Activated CD8-positive, alpha-beta T cell treated with anti-CD3 and anti-CD28 coated beads, Interleukin-2, amount 10 ng/mL, durations not matched to agents 7 days and 5 days (primary cell): ENCODE measurements at regions not wholly inside any gene's neighbourhood (a gene's known extent, or its start where the extent isn't known, plus 50 kb on each side); places are given as distances from the start of the nearest gene placed in this dataset.

Experiments used
- ATAC-seq: fragments of 150-1000 bp; cut with Tn5 transposase; one replicate; pipeline ENCODE4 v1.10.0; 2021; ENCODE audit warnings: moderate library complexity
- CTCF ChIA-PET: fragments of 350-600 bp; sonication (Branson Sonifier 250); formaldehyde crosslinking; loops from one replicate; lab custom pipeline; 2021; ENCODE audit warnings: antibody characterized with exemption; lab: Charles Lee
- POLR2A ChIA-PET: fragments of 350-600 bp; sonication (Branson Sonifier 250); formaldehyde crosslinking; loops from one replicate; lab custom pipeline; 2021; ENCODE audit warnings: antibody characterized with exemption; lab: Charles Lee
- DNase-seq: peaks from one replicate; pipeline ENCODE4 v3.0.0-alpha.2; 2020
- H3K27ac Mint-ChIP-seq: one replicate; pipeline ENCODE4 v1.8.0; 2021; ENCODE audit warnings: mild to moderate bottlenecking, mixed read lengths
- H3K27me3 Mint-ChIP-seq: one replicate; pipeline ENCODE4 v1.8.0; 2021; ENCODE audit warnings: low read depth, mixed read lengths
- H3K36me3 Mint-ChIP-seq: one replicate; pipeline ENCODE4 v1.8.0; 2021; ENCODE audit warnings: low read depth, mixed read lengths
- H3K4me1 Mint-ChIP-seq: one replicate; pipeline ENCODE4 v1.8.0; 2021; ENCODE audit warnings: low read depth, mixed read lengths
- H3K4me3 Mint-ChIP-seq: one replicate; pipeline ENCODE4 v1.8.0; 2021; ENCODE audit warnings: mild to moderate bottlenecking, mixed read lengths
- H3K9me3 Mint-ChIP-seq: one replicate; pipeline ENCODE4 v1.8.0; 2022; ENCODE audit warnings: mixed read lengths; ENCODE audit not compliant: insufficient read depth

DNA sequence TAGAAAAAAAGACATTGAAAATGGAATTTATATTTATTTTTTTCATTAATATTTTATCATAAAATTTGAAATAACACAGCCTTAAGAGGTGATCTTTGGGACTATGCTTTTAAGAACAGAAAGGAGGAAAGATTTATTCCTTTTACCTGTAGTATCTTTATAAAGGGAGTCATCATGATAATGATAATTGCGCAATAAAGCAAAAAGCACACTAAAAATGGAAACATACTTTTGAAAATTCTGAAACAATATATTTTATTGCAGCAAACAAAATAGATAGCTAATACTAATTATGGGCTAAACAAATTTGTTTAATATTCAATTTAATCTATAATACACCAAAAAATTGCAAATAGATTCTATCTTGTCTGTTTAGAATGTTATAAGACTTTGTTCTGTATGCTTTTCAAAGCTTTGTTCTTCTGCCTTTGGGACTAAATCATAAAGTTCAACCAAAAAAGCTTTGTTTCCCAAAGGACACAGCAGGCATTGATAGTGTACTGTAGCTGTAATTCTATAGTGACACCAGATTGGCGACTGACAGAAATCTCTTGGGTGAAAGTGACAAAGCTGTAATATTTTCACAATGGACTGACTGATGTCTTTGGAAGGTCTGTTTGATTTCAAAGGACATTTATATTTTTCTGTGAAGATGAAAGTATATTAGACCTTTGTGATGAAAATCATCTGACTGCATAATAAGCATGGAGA lies 2156.6 kb upstream of the TENM3 start:
- ATAC-seq, result no peak
- no peak for DNase-seq
- POLR2A ChIA-PET, result no interaction called here
- H3K4me1 Mint-ChIP-seq, result no peaks in the 10 kb centered on the region
- no peak overlapping the region for H3K4me3 Mint-ChIP-seq
- H3K27me3 Mint-ChIP-seq, result no peaks in the 10 kb centered on the region
- no peaks in the 10 kb centered on the region for H3K36me3 Mint-ChIP-seq
- CTCF ChIA-PET, result no interaction called here
- no peaks in the 10 kb centered on the region for H3K9me3 Mint-ChIP-seq
- no peak overlapping the region for H3K27ac Mint-ChIP-seq

- Mint-ChIP-seq H3K4me3 (no peak overlapping the region), H3K27me3 (no peaks in the 10 kb centered on the region), H3K9me3 (no peaks in the 10 kb centered on the region), H3K27ac (no peak overlapping the region), H3K4me1 (no peaks in the 10 kb centered on the region), H3K36me3 (no peaks in the 10 kb centered on the region)
- DNase-seq (no peak), ATAC-seq (no peak)
- ChIA-PET POLR2A (no interaction called here), CTCF (no interaction called here)
These were observed 2144.6 kb upstream of the TENM3 start for GRCh38 chr4:180098586-180098985.

- no peak overlapping the region for H3K27ac Mint-ChIP-seq
- ATAC-seq, result no peak
- POLR2A ChIA-PET, result no interaction called here
- H3K9me3 Mint-ChIP-seq, result no peaks in the 10 kb centered on the region
- H3K36me3 Mint-ChIP-seq, result no peaks in the 10 kb centered on the region
- DNase-seq, result no peak
- no peak overlapping the region for H3K4me3 Mint-ChIP-seq
- CTCF ChIA-PET, result no interaction called here
- H3K4me1 Mint-ChIP-seq, result no peaks in the 10 kb centered on the region
- H3K27me3 Mint-ChIP-seq, result no peaks in the 10 kb centered on the region
These were observed 2143.2 kb upstream of the TENM3 start for GRCh38 chr4:180099957-180100356.

DNA sequence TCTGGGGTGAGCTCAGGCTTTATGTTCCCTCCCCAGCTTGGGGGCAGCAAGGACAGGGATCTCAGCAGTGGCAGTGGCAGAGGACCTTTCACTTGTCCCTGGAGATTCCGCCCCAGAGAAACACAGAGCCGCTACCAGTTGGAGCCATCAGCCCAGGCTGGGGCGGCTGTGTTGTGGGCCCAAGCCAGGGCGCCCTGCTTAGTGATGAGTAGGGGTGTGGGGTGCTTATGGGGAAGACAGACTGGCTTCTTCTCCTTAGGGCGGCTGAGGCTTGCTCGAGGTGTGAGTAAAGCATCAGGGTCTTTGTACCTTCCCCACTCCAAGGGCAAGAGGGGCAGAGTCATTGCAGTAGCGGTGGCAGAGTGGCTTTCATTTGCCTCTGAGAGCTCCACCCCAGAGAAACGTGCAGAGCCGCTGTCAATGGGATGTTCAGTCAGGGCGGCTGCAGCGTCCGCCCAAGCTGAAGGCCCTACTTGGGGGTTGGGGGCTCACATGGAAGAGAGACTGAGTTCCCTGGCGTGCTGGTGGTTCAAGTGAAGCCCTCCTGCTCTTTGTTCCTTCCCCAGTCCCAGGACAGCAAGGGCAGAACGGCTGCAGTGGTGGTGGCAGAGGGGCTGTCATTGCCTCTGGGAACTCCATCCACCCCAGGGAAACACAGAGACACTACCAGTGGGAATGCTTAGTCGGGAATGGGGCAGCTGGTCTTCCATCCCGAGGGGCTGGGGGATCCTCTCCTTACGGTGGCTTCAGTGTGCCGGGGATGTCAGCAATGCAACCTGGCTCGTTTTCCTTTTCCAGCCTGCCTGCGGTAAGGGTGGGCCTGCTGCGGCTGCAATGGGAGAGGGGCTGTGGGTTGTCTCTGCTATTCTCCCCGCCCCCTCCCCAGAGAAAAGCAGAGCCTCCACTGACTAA lies 2142.5 kb upstream of the TENM3 start:
- DNase-seq (no peak), ATAC-seq (no peak)
- Mint-ChIP-seq H3K4me3 (no peak overlapping the region), H3K36me3 (no peaks in the 10 kb centered on the region), H3K27me3 (no peaks in the 10 kb centered on the region), H3K9me3 (peaks cover 3% of the 10 kb centered on the region), H3K4me1 (no peaks in the 10 kb centered on the region), H3K27ac (no peak overlapping the region)
- ChIA-PET CTCF (no interaction called here), POLR2A (no interaction called here)

- H3K4me1 Mint-ChIP-seq, result no peaks in the 10 kb centered on the region
- no peaks in the 10 kb centered on the region for H3K27me3 Mint-ChIP-seq
- H3K9me3 Mint-ChIP-seq, result peaks cover 4% of the 10 kb centered on the region
- no peak for ATAC-seq
- no peak overlapping the region for H3K27ac Mint-ChIP-seq
- POLR2A ChIA-PET, result no interaction called here
- CTCF ChIA-PET, result no interaction called here
- no peaks in the 10 kb centered on the region for H3K36me3 Mint-ChIP-seq
- no peak for DNase-seq
- no peak overlapping the region for H3K4me3 Mint-ChIP-seq
These were observed 2141.7 kb upstream of the TENM3 start for GRCh38 chr4:180101348-180102083.

- no peak overlapping the region for H3K27ac Mint-ChIP-seq
- ChIA-PET CTCF (no interaction called here), POLR2A (no interaction called here)
- no peak for ATAC-seq
- H3K4me1 Mint-ChIP-seq, result no peaks in the 10 kb centered on the region
- no peaks in the 10 kb centered on the region for H3K36me3 Mint-ChIP-seq
- DNase-seq, result no peak
- H3K27me3 Mint-ChIP-seq, result no peaks in the 10 kb centered on the region
- no peak overlapping the region for H3K4me3 Mint-ChIP-seq
- H3K9me3 Mint-ChIP-seq, result peaks cover 4% of the 10 kb centered on the region
These were observed 2139.4 kb upstream of the TENM3 start for GRCh38 chr4:180103794-180104193.

DNA sequence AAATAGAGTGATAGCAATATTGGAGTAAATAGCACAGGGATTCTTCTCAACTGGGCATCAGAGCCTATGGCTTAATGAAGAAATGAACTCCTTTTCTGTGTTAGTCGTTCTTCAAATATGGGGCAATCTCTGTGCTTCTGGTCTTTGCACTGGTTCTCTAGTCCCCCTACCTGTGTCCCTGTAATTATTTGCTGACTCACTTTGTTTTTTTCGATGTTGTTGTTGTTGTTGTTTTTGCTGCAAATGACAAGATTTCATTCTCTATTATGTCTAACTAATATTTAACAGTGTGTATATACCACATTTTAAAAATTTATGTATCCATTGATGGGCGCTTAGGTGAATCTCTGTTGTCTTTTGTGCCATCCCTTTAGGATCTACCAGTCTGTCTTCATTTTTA lies 2137.8 kb upstream of the TENM3 start:
- H3K9me3 Mint-ChIP-seq, result peaks cover 4% of the 10 kb centered on the region
- H3K27me3 Mint-ChIP-seq, result no peaks in the 10 kb centered on the region
- no peaks in the 10 kb centered on the region for H3K36me3 Mint-ChIP-seq
- H3K27ac Mint-ChIP-seq, result no peak overlapping the region
- ChIA-PET CTCF (no interaction called here), POLR2A (no interaction called here)
- ATAC-seq (no peak), DNase-seq (no peak)
- H3K4me1 Mint-ChIP-seq, result no peaks in the 10 kb centered on the region
- H3K4me3 Mint-ChIP-seq, result no peak overlapping the region

DNA sequence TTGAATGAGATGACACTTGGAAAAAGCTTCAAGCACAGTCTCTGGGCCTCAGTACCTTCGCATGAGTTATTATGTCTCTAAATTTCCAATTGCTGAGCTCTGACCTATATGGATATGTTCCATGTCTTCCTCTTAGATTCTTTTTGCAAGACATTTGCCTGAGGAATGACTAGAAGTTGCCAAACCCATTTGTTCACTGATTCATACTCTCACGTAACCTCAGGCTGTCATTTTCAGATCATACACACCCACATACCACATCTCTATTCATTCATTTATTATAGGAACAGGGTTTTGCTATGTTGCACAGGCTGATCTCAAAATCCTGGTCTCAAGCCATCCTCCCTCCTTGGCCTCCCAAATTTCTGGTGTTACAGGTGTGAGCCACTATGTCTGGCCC lies 2137.1 kb upstream of the TENM3 start:
- Mint-ChIP-seq H3K27me3 (no peaks in the 10 kb centered on the region), H3K9me3 (peaks cover 4% of the 10 kb centered on the region), H3K27ac (no peak overlapping the region), H3K4me1 (no peaks in the 10 kb centered on the region), H3K36me3 (no peaks in the 10 kb centered on the region), H3K4me3 (no peak overlapping the region)
- no peak for DNase-seq
- no peak for ATAC-seq
- ChIA-PET CTCF (no interaction called here), POLR2A (no interaction called here)

- no peak overlapping the region for H3K4me3 Mint-ChIP-seq
- ChIA-PET POLR2A (no interaction called here), CTCF (no interaction called here)
- no peak for DNase-seq
- H3K36me3 Mint-ChIP-seq, result no peaks in the 10 kb centered on the region
- H3K9me3 Mint-ChIP-seq, result peaks cover 4% of the 10 kb centered on the region
- H3K27ac Mint-ChIP-seq, result no peak overlapping the region
- no peak for ATAC-seq
- no peaks in the 10 kb centered on the region for H3K27me3 Mint-ChIP-seq
- H3K4me1 Mint-ChIP-seq, result no peaks in the 10 kb centered on the region
These were observed 2136.2 kb upstream of the TENM3 start for GRCh38 chr4:180106997-180107396.

- no peak for ATAC-seq
- DNase-seq, result no peak
- ChIA-PET CTCF (no interaction called here), POLR2A (no interaction called here)
- no peaks in the 10 kb centered on the region for H3K36me3 Mint-ChIP-seq
- no peak overlapping the region for H3K27ac Mint-ChIP-seq
- H3K9me3 Mint-ChIP-seq, result no peaks in the 10 kb centered on the region
- H3K4me1 Mint-ChIP-seq, result no peaks in the 10 kb centered on the region
- H3K4me3 Mint-ChIP-seq, result no peak overlapping the region
- no peaks in the 10 kb centered on the region for H3K27me3 Mint-ChIP-seq
These were observed 2126.4 kb upstream of the TENM3 start for GRCh38 chr4:180116840-180117239.

DNA sequence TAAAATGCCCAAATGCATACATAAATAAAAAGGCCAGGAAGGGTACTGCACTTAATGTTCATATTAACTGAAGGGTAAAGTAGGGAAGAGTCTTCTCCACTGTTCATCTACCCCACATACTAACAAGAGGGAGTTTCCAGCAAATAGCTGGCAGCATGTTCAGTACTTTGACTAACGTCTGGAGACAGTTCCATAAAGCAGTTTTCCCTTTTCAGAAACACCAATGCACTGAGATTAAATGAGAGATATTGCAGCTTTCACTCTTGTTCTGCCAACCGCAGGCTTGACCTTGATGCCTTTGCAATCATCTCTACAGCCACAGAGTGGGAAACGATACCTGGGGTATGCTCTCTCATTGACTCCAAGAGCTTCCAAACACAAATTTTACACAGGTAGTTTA lies 2123.1 kb upstream of the TENM3 start:
- Mint-ChIP-seq H3K4me1 (no peaks in the 10 kb centered on the region), H3K4me3 (no peak overlapping the region), H3K9me3 (no peaks in the 10 kb centered on the region), H3K27me3 (no peaks in the 10 kb centered on the region), H3K36me3 (no peaks in the 10 kb centered on the region), H3K27ac (no peak overlapping the region)
- POLR2A ChIA-PET, result no interaction called here
- CTCF ChIA-PET, result no interaction called here
- DNase-seq (no peak), ATAC-seq (no peak)
